SK-MEL-5 (cell line): ENCODE measurements at regions not wholly inside any gene's neighbourhood (a gene's known extent, or its start where the extent isn't known, plus 50 kb on each side); places are given as distances from the start of the nearest gene placed in this dataset.
"Not testable (repeated sequence)": the region's sequence is repeated elsewhere in the genome, so short reads cannot be mapped to it uniquely, and the experiment has no call there.

Experiments
- DNase-seq: peaks from one replicate; pipeline ENCODE4 v3.0.0-alpha.2; 2016; ENCODE audit warnings: low read depth, low spot score
- in situ Hi-C: cut with HindIII; loops from 2 replicates; pipeline ENCODE4 v1.10.0; 2016; ENCODE audit warnings: low sequenced_read_pairs, high pct_unique_total_duplicates, low pct_unique_long_range_greater_than_20kb

DNA sequence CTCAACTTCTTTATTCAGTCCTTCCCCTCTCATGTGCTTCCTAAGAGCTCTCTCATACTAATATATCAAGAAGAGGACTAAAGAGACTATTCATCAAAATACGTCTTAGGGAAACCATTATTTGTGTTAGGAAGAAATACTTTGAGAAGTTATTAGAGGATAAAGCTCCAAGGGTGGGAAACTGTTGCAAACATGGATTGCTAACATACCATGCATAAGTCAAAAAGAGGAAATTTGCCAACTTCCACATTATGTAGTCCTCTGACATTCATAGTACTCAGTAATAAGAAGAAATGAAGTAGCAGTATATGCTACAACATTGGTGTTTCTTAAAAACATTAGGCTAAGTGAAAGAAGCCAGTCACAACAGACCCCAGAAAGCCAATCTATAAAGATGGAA lies 128.8 kb upstream of the CLEC14A start:
- DNase-seq: no peak
- in situ Hi-C loops: no loop called here

GRCh38 chr14:38367922-38368321 lies 112.0 kb upstream of the CLEC14A start:
- no peak for DNase-seq
- in situ Hi-C loops: no loop called here

DNA sequence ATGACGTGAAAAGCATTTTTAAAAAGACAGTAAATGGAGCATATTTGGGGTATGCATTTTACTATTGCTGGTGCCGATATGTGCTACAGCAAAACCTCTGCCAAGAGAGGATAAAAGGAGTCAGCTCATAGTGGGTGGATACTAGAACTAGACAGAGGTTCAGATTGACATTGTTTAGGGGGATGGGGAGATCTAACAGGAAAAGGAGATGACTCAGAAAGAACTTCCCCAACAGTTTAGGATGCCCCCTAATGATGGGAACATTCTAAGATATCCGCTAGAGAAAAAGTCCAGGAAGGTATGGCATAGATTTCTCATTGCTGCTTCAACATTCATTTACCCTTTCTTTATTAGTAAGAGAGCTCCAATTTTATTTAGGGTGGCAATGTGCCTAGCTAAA lies 110.5 kb upstream of the CLEC14A start:
- no peak for DNase-seq
- in situ Hi-C loops: no loop called here

DNA sequence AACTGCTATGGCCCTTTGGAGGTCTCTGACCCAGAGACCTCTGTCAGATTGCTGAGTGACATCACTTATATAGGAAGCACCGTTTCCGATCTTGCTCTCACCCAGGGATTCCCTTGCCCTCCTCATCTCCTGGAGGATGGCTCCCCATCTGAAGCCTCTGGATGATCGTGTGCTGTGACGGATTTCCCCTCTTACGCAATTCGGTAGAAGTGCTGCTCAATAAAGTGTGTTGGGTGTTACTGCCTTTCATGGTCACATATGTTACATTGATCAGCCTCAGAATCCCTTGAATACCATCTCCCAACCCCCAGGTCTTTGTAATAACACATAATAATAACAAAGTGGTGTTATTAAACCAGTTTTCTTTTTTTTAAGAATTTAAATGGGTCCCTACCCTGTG lies 107.3 kb upstream of the CLEC14A start:
- no peak for DNase-seq
- in situ Hi-C loops: no loop called here

- in situ Hi-C loops: no loop called here
- no peak for DNase-seq
Measured at GRCh38 chr14:38357557-38357956, 101.7 kb upstream of the CLEC14A start.

DNA sequence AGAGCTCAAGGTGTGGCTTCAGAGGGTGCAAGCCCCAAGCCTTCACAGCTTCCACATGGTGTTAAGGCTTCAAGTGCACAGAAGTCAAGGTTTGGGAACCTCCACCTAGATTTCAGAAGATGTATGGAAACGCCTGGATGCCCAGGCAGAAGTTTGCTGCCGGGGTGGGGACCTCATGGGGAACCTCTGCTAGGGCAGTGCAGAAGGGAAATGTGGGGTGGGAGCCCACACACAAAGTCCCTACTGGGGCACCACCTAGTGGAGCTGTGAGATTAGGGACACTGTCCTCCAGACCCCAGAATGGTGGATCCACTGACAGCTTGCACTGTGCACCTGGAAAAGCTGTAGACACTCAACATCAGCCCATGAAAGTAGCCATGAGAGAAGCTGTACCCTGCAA lies 99.6 kb upstream of the CLEC14A start:
- DNase-seq, in situ Hi-C loops: not testable (repeated sequence)

- in situ Hi-C loops: no loop called here
- no peak for DNase-seq
Measured at GRCh38 chr14:38350102-38350501, 94.2 kb upstream of the CLEC14A start.

GRCh38 chr14:38342803-38343202 lies 86.9 kb upstream of the CLEC14A start:
- in situ Hi-C loops: no loop called here
- DNase-seq: no peak

- in situ Hi-C loops: no loop called here
- no peak for DNase-seq
Measured at GRCh38 chr14:38339696-38340095, 83.8 kb upstream of the CLEC14A start.

- in situ Hi-C loops: no loop called here
- no peak for DNase-seq
Measured at GRCh38 chr14:38336298-38336697, 80.4 kb upstream of the CLEC14A start.

- in situ Hi-C loops: no loop called here
- no peak for DNase-seq
Measured at GRCh38 chr14:38330275-38330674, 74.4 kb upstream of the CLEC14A start.

DNA sequence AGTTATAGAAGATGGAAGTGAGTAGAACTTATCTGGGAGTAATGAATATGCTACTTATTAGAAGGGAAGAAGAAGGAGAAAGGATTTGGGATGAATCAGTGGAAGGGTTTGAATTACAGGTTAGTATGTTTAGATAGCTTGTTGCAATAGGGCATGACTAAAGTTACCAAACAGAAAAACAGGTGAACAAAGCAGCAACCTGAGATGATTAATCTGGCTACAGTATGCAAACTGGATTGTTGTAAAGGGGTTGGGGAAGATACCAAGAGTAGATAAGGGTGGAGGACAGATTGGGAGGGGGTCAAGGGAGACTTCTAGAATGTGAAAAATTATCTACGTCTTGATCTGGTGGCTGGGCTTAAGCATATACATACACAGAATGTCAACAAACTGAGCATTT lies 73.4 kb upstream of the CLEC14A start:
- in situ Hi-C loops: no loop called here
- DNase-seq: no peak

GRCh38 chr14:38316922-38317321 lies 61.0 kb upstream of the CLEC14A start:
- in situ Hi-C loops: no loop called here
- DNase-seq: no peak

GRCh38 chr14:38311655-38312054 lies 55.8 kb upstream of the CLEC14A start:
- in situ Hi-C loops: no loop called here

DNA sequence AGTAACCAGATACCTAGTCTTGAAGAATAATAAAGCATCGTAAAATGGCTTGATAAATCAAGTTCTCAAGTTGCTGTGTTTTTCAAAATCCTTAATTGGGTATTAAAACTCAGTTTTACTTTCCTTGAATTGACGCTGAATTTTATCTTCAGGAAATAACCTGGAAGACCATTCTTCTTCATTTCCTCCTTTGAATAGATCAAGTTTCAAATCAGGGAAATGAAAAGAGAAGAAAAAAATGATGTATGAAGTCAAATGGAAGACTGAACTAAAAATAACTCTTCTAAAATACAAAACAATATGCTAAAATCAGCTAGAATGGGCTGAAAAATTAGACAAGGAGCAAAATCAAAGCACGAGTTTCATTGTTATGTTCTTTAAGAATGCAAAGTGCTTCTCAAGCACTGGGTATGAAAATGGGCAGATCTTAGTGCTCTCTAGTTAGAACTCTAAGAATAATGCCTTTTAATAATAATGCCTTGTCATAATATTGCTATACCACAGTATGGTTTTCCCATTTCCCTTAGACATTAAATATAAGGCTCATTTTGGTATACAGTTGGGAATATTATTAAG lies 54.6 kb upstream of the CLEC14A start:
- in situ Hi-C loops: no loop called here

More at GRCh38 chr14:38311655-38312054, 55.8 kb upstream of the CLEC14A start:
- no peak for DNase-seq

GRCh38 chr14:38309522-38310277 lies 53.8 kb upstream of the CLEC14A start:
- in situ Hi-C loops: no loop called here
- DNase-seq: no peak

More for the DNA sequence above, 54.6 kb upstream of the CLEC14A start:
- no peak for DNase-seq
